ENCODE measurements at regions not wholly inside any gene's neighbourhood (a gene's known extent, or its start where the extent isn't known, plus 50 kb on each side); places are given as distances from the start of the nearest gene placed in this dataset.

- TF ChIP-seq, protein P1, sequence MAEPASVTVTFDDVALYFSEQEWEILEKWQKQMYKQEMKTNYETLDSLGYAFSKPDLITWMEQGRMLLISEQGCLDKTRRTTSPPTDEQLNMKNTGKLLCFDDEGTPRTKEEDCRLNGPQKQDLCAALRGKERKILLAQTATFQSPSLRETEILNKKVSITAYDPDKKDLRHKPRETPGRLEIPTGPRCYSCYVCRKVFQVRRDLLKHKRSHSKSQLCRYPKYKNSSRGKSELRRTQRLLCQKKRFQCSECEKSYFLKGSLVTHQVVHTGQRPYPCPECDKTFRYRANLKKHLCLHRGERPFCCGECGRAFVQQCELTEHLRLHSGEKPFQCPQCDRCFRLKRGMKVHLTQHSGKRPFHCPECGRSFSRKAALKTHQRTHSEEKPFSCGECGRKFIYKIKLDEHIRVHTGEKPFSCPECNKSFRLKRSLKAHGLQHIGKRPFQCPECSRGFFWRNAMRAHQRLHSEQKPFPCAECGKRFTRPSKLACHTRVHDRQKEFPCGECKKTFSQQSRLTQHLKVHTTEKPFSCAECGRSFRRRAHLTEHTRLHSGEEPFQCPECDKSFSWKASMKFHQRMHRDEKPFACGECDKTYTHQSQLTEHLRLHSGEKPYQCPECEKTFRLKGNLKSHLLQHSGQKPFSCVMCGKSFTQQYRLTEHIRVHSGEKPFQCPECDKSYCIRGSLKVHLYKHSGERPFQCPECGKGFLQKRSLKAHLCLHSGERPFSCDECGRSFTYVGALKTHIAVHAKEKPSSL (CRISPR knock-in tag; conservative IDR thresholded peaks at IDR 0.05), result no peak
- TF ChIP-seq ETV6 (CRISPR knock-in tag; IDR thresholded peaks at IDR 0.05) (no peak), GTF2I (CRISPR knock-in tag; conservative IDR thresholded peaks at IDR 0.05) (no peak), NFE2L1 (CRISPR knock-in tag; IDR thresholded peaks at IDR 0.05) (no peak), PRRX2 (CRISPR knock-in tag; IDR thresholded peaks at IDR 0.05) (no peak)
These were observed 828.2 kb downstream of the TNS3 start (continued) for GRCh38 chr7:46753662-46754061.

- Mint-ChIP-seq H3K27ac (no peak overlapping the region), H3K36me3 (no peaks in the 10 kb centered on the region), H3K4me1 (peaks cover 7% of the 10 kb centered on the region), H3K9me3 (0 out of 2 replicates have a peak, but pooled peaks cover 3% of the 10 kb centered on the region), H3K4me3 (no peak overlapping the region), H3K27me3 (ENCODE audit: low read depth) (no peaks in the 10 kb centered on the region)
- ChIA-PET CTCF (no interaction called here), POLR2A (no interaction called here)
- no peak for DNase-seq (ENCODE audit: low spot score)
- no peak for TF ChIP-seq SOX15 (CRISPR knock-in tag; IDR thresholded peaks at IDR 0.05)
- no peak for TF ChIP-seq ZNF416 (CRISPR knock-in tag; IDR thresholded peaks at IDR 0.05)
- TF ChIP-seq, protein P2, sequence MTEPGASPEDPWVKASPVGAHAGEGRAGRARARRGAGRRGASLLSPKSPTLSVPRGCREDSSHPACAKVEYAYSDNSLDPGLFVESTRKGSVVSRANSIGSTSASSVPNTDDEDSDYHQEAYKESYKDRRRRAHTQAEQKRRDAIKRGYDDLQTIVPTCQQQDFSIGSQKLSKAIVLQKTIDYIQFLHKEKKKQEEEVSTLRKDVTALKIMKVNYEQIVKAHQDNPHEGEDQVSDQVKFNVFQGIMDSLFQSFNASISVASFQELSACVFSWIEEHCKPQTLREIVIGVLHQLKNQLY (CRISPR knock-in tag; IDR thresholded peaks at IDR 0.05), result no peak
- no peak for TF ChIP-seq ETV6 (CRISPR knock-in tag; IDR thresholded peaks at IDR 0.05)
- TF ChIP-seq, protein P3, sequence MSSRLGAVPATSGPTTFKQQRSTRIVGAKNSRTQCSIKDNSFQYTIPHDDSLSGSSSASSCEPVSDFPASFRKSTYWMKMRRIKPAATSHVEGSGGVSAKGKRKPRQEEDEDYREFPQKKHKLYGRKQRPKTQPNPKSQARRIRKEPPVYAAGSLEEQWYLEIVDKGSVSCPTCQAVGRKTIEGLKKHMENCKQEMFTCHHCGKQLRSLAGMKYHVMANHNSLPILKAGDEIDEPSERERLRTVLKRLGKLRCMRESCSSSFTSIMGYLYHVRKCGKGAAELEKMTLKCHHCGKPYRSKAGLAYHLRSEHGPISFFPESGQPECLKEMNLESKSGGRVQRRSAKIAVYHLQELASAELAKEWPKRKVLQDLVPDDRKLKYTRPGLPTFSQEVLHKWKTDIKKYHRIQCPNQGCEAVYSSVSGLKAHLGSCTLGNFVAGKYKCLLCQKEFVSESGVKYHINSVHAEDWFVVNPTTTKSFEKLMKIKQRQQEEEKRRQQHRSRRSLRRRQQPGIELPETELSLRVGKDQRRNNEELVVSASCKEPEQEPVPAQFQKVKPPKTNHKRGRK (CRISPR knock-in tag; IDR thresholded peaks at IDR 0.05; ENCODE audit: borderline replicate concordance), result no peak
- TF ChIP-seq NFATC4 (CRISPR knock-in tag; IDR thresholded peaks at IDR 0.05), result no peak
- no peak for TF ChIP-seq MYBL2 (CRISPR knock-in tag; IDR thresholded peaks at IDR 0.05)
- no peak for TF ChIP-seq MXD4 (CRISPR knock-in tag; IDR thresholded peaks at IDR 0.05; ENCODE audit: borderline replicate concordance)
- no peak for TF ChIP-seq FOXK1 (CRISPR knock-in tag; IDR thresholded peaks at IDR 0.05)
- TF ChIP-seq ZNF532 (CRISPR knock-in tag; IDR thresholded peaks at IDR 0.05; ENCODE audit: borderline replicate concordance), result no peak
- TF ChIP-seq NR3C1 (CRISPR knock-in tag; conservative IDR thresholded peaks at IDR 0.05; ENCODE audit: low read depth), result no peak
- no peak for TF ChIP-seq CDX4 (CRISPR knock-in tag; IDR thresholded peaks at IDR 0.05; ENCODE audit: borderline replicate concordance)
- TF ChIP-seq, protein P4, sequence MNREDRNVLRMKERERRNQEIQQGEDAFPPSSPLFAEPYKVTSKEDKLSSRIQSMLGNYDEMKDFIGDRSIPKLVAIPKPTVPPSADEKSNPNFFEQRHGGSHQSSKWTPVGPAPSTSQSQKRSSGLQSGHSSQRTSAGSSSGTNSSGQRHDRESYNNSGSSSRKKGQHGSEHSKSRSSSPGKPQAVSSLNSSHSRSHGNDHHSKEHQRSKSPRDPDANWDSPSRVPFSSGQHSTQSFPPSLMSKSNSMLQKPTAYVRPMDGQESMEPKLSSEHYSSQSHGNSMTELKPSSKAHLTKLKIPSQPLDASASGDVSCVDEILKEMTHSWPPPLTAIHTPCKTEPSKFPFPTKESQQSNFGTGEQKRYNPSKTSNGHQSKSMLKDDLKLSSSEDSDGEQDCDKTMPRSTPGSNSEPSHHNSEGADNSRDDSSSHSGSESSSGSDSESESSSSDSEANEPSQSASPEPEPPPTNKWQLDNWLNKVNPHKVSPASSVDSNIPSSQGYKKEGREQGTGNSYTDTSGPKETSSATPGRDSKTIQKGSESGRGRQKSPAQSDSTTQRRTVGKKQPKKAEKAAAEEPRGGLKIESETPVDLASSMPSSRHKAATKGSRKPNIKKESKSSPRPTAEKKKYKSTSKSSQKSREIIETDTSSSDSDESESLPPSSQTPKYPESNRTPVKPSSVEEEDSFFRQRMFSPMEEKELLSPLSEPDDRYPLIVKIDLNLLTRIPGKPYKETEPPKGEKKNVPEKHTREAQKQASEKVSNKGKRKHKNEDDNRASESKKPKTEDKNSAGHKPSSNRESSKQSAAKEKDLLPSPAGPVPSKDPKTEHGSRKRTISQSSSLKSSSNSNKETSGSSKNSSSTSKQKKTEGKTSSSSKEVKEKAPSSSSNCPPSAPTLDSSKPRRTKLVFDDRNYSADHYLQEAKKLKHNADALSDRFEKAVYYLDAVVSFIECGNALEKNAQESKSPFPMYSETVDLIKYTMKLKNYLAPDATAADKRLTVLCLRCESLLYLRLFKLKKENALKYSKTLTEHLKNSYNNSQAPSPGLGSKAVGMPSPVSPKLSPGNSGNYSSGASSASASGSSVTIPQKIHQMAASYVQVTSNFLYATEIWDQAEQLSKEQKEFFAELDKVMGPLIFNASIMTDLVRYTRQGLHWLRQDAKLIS (CRISPR knock-in tag; IDR thresholded peaks at IDR 0.05; ENCODE audit: borderline replicate concordance), result no peak
- no peak for TF ChIP-seq ATF6 (CRISPR knock-in tag; IDR thresholded peaks at IDR 0.05)
- no peak for TF ChIP-seq SMAD4 (CRISPR knock-in tag; IDR thresholded peaks at IDR 0.05)
- TF ChIP-seq, protein P5, sequence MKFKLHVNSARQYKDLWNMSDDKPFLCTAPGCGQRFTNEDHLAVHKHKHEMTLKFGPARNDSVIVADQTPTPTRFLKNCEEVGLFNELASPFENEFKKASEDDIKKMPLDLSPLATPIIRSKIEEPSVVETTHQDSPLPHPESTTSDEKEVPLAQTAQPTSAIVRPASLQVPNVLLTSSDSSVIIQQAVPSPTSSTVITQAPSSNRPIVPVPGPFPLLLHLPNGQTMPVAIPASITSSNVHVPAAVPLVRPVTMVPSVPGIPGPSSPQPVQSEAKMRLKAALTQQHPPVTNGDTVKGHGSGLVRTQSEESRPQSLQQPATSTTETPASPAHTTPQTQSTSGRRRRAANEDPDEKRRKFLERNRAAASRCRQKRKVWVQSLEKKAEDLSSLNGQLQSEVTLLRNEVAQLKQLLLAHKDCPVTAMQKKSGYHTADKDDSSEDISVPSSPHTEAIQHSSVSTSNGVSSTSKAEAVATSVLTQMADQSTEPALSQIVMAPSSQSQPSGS (CRISPR knock-in tag; IDR thresholded peaks at IDR 0.05; ENCODE audit: borderline replicate concordance, low read depth), result no peak
- ATAC-seq, result no peak
These were observed 829.0 kb downstream of the TNS3 start for GRCh38 chr7:46752881-46753366.
